GM19035 (cell line): ENCODE measurements at regions not wholly inside any gene's neighbourhood (a gene's known extent, or its start where the extent isn't known, plus 50 kb on each side); places are given as distances from the start of the nearest gene placed in this dataset.

ENCODE experiments used
- ATAC-seq: cut with Tn5 transposase; IDR thresholded peaks from one replicate; pipeline ENCODE4 v1.9.1; 2021; ENCODE audit not compliant: unreplicated experiment

DNA sequence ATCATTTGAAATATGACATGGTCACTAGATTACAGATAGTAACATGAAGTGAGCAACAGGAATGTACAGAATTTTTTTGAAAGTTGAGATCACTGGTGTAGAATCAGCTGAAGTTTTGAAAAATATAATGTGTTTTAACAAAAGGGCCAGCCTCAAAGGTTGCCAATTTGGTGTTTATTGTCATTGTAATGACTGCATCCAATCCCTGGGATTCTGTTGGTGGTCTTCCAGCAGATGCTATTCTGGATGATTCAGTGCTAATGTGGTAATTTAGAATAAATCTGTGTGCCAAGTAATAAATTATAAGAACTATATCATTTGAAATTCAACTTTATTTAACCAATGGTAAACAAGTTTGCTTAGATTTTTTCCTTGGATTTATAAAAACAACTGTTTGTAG is 436.4 kb upstream of the PKN2 start:
- ATAC-seq = no peak

DNA sequence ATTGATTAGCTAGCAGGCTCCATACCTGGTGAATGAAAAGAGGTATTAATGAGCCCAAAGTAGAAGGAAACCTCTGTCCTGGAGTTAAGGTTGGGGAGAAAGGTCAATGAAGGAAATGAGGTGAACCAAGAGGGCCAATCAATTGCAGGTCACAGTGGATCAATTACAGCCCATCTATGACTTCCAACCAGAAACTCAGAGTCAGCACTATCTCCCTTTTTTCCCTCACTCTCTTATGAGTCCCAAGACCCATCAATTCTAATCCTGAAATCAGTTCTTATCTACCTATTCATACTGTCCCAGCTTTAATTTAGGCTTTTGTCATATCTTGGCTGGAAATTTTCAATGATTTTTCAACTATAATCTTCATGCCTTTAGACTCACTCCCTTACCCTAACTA is 433.2 kb upstream of the PKN2 start:
- ATAC-seq = no peak

DNA sequence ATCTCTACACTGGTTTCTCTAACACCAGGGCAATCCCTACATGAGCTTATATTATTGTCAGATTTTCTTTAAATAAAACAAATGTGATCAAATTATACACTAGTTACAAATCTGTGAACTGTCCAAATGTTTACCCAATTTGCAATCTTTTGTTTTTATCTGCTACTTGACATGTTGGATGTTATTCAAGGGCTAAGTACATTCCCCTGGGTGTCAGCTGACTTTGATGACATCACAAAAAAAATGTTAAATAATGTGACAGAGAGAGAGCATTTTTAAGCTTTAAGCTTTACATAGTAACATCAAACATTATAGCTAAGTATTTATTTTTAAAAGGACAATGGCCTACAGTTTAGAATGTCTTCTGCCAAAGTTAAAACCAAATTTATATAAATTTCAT is 431.3 kb upstream of the PKN2 start:
- no peak for ATAC-seq

DNA sequence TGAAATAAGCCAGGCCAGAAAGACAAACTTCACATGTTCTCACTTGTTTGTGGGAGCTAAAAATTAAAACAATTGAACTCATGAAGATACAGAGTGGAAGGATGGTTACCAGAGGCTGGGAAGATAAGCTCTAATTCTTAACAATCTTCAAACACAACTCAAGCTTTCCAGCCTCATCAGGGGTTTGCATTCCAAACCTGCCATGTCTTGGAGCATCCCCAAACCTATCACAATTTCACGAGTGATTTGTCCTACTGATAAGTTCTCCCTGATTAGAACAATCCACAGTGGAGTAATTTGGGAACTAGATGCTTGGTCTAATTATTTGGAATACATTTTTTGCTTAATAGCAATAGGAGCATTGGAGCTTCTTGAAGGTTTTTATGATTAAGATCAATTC is 418.5 kb upstream of the PKN2 start:
- ATAC-seq = no peak

DNA sequence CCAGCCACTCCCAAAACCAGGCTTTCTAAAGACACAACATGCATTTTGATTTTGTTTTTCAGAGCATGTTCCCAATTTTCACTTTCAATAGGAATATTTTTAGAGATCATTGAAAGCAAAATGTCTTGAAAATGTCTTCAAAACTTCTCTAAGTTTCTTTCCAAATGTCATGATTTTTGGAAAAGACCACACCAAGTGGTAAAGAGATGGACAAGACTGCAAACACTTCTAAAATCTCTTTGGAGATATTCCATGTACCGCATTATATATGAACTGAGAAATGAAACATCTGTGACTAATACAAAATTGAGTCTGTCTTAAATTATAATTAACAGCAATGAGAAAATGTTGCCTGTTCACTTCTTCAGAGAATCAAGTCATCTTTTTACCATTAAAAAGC is 418.0 kb upstream of the PKN2 start:
- ATAC-seq = no peak

DNA sequence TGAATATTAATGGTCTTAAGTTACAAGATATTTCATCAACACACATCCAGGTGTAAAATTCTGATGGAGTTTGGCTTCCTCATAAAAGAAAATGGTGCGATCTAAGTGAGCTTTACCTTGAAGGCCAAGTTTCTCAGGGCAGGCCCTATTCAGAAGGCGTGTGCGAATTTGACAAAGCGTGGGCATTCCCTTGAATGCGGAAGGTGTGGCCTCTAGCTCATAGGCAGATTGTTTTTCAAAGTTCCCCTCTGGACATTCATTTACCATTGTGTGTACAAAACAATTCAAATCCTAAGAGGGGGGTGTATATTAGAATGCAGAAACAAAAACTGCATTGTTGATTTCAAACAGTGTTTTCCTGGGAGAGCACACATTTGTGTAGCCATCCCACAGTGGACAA is 411.9 kb upstream of the PKN2 start:
- no peak for ATAC-seq

DNA sequence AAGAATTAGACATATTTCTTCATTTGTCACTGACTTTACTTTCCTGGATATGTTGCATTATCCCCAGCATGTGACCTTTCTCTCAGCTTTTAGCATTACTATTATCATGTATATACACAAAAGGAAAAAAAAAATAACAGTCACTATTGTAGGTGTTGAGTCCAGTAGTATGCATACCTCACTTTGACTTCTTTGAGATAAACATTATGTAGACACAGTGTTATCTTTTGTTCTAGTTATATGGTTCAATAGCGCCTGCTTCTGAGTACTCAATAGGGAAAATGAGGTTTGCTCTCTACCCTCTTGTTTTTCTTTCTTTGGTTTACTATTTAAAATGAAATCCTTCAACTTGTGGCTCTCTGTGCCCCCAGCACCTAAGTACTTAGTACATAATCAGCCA is 409.6 kb upstream of the PKN2 start:
- ATAC-seq = no peak

DNA sequence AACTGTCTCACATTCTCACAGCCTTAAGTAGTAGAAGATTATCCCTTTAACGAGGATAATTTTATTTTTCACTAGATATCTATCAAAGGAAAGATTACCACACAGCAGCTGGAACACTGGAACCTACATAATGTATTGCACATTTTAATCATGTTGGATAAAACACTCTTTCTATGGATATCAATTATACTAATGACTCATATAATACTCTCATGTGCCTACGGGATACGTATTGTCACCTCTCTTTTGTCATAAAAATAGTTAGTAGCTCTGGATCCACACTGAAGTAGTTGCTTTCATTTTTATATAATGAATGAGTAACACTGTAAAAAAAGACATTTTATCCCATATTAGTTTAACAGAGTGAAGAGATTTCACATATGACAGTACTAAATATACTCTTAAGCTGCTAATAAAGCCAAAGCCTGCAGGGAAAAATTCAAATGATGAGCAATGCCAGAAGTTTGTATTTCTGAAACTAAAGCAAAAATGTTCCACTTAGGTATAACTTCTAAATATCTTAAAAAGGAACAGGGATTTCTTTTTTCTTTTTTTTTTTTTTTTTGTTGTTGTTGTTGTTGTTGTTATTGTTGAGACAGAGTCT is 408.7 kb upstream of the PKN2 start:
- no peak for ATAC-seq

DNA sequence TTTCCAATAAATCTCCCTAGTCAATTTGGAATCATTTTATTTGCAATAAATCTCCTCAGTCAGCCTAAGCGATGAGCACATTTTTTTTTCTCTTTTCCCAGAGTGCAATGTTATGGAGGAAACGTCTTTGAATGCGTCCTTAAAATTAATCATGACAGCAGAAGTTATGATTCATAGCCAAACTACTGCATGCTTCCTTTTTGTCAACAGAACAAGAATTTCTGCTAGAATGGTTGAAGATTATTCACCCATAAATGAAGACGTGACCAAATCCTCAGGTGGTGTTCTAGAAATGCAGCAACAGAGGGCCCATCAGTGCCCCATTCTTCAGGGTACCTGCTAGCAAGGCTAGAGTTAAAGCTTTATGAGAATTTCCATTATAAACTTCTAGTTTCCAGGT is 407.9 kb upstream of the PKN2 start:
- no peak for ATAC-seq

DNA sequence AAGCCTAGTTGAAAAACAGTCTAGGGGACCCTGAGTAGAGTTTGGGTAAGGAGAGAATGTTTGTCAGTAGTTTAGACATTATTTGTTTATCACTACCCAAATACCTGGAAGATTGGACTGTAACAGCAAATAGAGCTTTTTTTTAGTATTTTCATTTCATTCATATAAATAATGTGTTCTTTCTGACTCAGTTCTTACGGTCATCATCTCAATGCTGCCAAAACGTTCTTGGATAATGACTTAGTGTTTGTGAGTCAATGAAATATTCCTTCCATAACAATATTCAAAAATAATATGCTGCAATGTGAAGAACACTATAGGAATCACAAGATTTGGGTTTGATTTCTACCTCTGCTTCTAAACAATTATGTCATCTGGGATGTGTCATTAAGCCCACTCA is 400.0 kb upstream of the PKN2 start:
- ATAC-seq = no peak

DNA sequence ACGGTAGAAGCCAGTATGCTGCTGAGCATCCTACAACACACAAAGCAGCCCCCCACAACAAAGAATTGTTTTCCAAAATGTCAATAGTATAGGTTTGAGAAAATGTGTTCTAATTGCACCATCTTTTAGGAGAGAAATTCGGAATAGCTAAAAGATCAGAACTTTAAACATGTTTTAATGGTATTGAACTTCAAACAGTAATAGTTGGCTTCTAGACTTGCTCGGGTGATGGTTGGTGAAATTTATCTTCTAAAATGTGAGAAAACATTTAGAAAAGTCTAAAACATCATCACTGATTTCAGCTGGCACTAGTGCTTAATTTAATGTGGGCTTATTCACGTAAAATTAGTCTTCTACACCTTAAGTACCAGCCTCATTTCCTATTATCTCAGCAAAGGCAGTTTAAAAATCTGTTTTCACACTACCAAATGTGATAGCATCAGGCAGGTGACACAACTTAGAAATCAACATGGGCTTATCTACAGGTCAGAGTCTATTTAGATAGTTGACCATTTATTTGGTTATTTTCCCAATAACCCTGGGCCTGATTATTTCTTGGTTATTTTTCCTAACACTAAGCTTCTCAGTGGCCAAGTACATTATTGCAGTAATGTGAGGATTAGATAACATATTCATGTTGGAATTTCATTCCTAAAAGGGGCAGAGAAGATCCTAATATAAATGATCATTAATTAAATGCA is 399.3 kb upstream of the PKN2 start:
- ATAC-seq = no peak

DNA sequence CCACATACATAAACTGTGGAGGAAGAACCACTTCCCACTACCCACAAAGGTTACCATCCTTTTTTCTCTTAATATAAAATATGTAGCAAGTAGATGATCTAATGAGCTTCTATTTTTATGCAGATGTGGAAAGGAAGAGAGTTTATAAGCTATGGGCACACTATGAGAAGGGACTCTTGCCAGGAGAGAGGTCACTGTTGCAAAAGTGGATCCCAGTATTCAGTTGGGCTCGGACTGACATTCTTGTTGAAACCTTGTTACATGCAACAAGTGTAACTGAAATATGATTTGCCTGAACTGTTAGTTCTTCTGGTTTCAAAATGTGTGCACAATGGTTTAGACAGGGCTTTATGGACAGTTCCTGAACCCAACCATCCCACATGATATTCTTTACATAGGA is 397.4 kb upstream of the PKN2 start:
- ATAC-seq = no peak

DNA sequence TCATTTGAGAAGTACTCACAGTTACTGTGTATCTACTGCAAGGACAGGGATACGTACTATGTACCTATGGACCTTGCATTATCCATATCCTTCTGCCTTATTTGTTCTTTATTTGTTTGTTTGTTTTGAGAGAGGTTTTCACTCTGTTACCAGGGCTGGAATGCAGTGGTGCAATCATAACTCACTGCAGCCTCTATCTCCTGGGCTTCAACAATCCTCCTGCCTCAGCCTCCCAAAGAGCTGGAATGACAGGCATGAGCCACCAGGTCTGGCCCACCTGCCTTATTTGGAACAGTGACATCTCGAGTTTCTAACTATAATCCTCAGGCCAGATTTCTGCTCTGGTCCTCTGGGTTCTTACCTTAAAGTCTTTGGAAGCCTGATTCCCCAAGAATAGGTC is 395.5 kb upstream of the PKN2 start:
- no peak for ATAC-seq

DNA sequence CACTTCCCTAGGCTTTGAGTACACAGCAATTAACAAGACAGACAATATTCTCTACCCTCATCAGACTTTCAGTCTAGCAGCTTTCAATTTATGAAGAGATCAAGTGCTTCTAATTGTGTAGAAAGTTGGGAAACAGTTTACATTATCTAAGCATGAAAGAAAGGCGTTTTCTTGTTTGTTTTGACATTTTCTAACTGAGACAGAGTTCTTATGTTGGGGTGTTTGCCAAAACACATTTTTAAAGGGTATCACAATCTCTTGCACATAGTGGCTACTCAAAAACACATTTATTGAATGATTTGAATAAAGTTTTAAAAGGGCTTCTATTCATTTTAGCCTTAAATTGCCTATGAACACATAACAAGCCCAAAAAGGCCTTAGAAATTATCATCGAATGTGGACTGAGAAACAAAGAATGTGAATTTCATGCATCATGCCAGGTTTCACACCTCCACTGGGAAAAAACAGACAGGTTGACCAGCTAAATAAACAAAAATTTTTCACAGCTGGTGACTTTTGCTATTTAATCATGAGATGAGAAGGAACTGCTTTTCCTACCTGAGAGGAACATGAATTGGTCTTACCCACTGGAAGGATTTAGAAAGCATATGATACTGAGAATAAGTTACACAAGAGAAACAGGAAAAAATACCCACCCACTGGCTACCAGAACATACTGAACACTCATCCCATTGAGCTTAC is 394.5 kb upstream of the PKN2 start:
- ATAC-seq = no peak

DNA sequence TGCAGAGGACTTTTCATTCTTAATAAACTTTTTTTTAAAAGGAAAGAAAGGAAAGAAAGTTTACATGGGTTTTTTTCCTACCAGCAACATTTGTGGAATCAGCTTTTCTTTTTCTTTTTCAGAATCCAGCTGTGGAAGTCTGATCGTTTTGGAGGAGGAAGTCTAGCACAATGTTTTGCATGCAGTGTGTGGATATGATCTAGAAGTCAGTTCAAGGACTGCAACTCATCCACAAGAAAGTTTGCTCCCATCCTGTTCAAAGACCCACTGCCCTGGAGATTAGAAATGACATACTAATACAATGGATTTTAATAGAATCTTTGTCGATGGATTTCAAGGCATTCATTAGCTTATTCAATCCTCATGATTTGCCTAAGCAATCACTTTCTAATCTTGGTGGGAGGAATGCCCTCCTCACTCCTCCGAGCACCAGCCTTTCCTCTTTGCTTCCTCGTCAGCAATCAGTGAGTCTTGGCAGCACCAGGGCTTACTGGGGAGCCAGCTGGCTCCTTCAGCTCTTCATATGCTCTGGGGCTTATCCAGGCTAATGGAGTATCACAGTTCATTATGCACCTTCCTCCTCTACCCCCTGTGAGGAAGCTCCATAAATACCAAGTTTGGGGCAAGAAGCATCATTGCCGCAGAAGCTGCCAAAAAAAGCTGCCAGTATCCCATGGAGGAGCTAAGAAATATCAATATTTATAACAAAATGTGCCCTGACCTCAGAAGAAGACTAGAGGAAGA is 392.3 kb upstream of the PKN2 start:
- no peak for ATAC-seq

DNA sequence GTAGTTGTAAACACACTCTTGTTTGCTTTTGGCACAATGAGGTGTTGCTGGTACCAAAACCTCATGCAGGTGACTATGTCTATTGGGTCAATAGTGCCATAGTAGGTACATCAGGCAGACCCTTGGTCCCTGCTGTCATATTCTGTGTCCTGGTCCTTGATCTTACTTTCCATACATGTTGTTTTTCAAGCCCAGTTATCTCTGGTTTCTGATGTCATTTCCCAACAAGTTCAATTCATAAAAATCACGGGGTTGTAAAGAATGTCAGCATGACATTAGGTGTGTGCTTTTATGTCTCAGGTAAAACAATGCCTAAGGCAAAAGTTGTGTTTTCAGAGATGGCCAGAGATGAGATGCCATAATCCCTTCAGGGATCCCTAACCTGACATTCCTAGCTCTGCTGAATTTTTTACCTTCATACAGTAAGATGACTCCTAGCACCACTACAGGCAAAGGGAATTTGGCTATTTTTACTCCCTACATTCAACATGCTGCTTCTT is 390.3 kb upstream of the PKN2 start:
- ATAC-seq = no peak

DNA sequence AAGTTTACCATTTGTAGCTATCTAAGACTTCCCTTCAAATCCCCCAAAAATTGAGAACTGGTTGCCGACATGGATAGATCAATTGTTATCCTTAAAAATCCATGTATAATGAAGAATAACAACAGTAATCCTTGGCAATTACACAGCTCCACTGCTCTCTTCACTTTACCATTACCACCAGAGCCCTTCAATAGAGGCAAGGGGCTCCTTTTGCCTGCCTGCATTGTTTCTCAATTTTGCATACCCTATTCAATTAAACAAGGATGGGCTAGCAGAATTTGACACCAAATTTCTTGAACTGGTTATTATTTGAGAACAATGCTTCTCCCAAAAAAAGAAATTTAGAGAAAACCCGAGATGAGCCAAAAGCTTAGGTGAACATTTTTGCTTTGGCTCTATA is 387.8 kb upstream of the PKN2 start:
- ATAC-seq = no peak

DNA sequence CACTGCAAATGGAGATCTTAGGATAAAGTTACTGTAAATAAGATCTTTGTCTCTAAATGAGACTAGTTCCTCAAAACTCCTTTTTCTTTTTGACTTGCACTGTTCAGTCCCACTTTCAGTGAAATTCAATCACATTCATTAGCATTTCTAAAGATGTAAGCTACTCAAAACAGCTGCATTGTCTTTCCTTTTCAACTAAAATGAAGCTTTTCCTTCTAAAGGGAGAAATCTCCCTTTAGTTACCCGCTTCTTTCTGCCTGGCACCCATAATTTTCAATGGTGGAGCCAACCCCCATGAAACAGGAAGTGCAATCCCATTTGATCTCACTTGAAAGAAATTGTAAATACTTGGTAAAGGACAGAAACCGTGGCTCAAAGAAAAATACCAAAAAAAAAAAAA is 387.4 kb upstream of the PKN2 start:
- no peak for ATAC-seq

DNA sequence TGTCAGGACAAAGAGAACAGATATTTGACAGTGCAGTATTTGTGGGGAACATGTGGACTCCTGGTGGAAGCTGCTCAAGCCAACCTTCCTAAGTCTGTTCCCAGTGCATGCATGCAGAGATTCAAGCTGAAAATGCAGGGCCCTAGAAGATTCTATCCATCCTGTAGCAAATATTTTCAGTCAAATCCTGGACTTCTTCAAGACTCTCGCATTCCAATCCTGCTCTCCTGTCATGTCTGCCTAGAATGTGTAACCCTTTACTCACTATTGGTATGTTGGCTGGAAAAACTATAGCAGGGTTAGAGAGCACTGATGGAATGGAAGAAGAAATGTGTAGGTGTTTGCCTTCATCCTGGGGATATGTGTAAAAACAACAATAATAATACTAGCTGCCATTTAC is 385.6 kb upstream of the PKN2 start:
- no peak for ATAC-seq

DNA sequence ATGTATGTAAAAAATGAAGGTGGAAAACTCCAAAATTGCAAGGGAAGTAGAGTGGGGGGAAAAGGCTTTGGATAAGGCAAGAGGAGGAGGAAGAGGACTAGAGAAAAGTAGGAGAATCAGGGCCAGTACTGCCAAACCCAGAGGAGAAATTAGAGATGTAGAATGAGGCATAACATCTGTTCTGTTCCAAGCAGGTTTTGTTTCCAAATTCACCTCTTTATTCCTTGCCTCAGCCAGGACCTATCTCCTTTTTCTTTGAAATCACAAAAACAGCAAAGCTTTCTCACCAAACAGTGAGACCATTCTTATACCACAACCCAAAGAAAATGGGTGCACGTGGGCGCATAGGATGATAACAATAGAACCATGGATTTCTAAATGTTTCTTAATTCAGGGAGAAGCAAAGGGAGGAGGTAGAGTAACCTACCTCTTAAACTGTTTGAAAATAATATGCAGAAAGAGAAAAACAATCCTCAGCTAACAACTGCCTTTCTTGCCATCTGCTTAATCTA is 383.3 kb upstream of the PKN2 start:
- ATAC-seq = no peak

DNA sequence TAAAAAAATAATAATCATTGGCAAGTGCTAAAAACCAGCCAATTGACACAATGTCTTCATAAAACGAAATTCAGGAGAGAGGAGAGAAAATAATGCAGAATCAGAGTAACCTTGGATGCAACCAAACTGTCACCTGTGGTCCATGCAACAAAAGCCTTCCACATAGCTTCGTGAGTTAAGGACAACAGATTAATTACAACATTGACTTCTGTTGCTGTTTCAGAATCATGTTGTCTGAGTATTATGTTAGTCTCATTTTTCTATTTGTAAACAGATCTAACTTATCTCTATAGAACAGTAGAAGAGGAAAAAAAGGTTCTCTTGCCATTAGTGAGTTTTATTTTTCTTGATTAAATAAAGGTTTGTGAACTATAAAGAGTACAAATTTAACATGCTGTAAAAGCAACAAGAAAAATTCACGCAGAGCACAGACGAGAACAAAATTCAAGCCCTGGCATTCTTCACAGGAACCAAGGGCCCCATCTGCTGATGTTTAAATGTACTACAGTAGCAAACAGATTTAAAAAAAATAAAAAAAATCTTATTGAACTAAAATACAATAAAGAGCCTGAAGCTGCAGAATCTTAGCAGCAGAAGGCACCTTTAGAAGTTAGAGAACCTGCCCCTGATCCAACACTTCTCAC is 381.1 kb upstream of the PKN2 start:
- ATAC-seq = no peak
